Lower lobe of right lung (tissue), 2 donors: ENCODE measurements at regions not wholly inside any gene's neighbourhood (a gene's known extent, or its start where the extent isn't known, plus 50 kb on each side); places are given as distances from the start of the nearest gene placed in this dataset.

ENCODE experiments used
- ATAC-seq, 2 donors: fragments of 200-7000 bp; cut with Tn5 transposase; one replicate each; pipeline ENCODE4 v1.9.1; 2020 to 2022; ENCODE audit warnings: mild to moderate bottlenecking in 2 of 2, moderate library complexity in 2 of 2
- DNase-seq: peaks from one replicate; pipeline ENCODE4 v3.0.0-alpha.2; 2020
- H3K27ac ChIP-seq: fragments of 200-600 bp; one replicate; pipeline ENCODE4 v1.8.0; 2022
- H3K27me3 ChIP-seq: fragments of 200-600 bp; one replicate; pipeline ENCODE4 v1.8.0; 2022; ENCODE audit warnings: low read depth
- H3K36me3 ChIP-seq: fragments of 200-600 bp; one replicate; pipeline ENCODE4 v1.8.0; 2022; ENCODE audit warnings: mild to moderate bottlenecking
- H3K4me1 ChIP-seq: fragments of 200-600 bp; one replicate; pipeline ENCODE4 v1.8.0; 2022
- H3K4me3 ChIP-seq: fragments of 200-600 bp; one replicate; pipeline ENCODE4 v1.8.0; 2022; ENCODE audit warnings: mild to moderate bottlenecking
- H3K9me3 ChIP-seq: fragments of 200-600 bp; one replicate; pipeline ENCODE4 v1.8.0; 2022
- CTCF ChIP-seq: fragments of 200-600 bp; IDR thresholded peaks from one replicate; pipeline ENCODE4 v1.8.0; 2022; ENCODE audit warnings: antibody characterized with exemption, mild to moderate bottlenecking
- intact Hi-C: fragments of 100-400 bp; cut with DNase I; formaldehyde crosslinking; loops from one replicate; pipeline ENCODE4 v1.11.0; 2022
- donor health status: DM: no; HTN: yes; CAD: no; lungs with severe emphysema.

GRCh38 chr22:48371391-48371790, 1456.3 kb downstream of the BRD1 start:
- intact Hi-C loops, result no loop called here
- Histone ChIP-seq H3K27ac (no peak overlapping the region), H3K4me1 (peaks cover 15% of the 10 kb centered on the region), H3K36me3 (no peaks in the 10 kb centered on the region), H3K27me3 (peaks cover 4% of the 10 kb centered on the region), H3K9me3 (no peaks in the 10 kb centered on the region), H3K4me3 (no peak overlapping the region)
- no peak for TF ChIP-seq CTCF
- no peak for ATAC-seq
- DNase-seq, result no peak

- TF ChIP-seq CTCF, result no peak
- Histone ChIP-seq H3K36me3 (no peaks in the 10 kb centered on the region), H3K9me3 (no peaks in the 10 kb centered on the region), H3K4me1 (peaks cover 15% of the 10 kb centered on the region), H3K27ac (no peak overlapping the region), H3K27me3 (peaks cover 4% of the 10 kb centered on the region), H3K4me3 (no peak overlapping the region)
- intact Hi-C loops, result no loop called here
- ATAC-seq (no peak), DNase-seq (no peak)
Measured at GRCh38 chr22:48370508-48371325, 1457.0 kb downstream of the BRD1 start.

- Histone ChIP-seq H3K36me3 (no peaks in the 10 kb centered on the region), H3K4me3 (no peak overlapping the region), H3K9me3 (no peaks in the 10 kb centered on the region), H3K27ac (no peak overlapping the region), H3K4me1 (peaks cover 15% of the 10 kb centered on the region), H3K27me3 (peaks cover 4% of the 10 kb centered on the region)
- TF ChIP-seq CTCF, result no peak
- ATAC-seq, result peak; percentile 78 to 85
- intact Hi-C loops, result no loop called here
- DNase-seq, result no peak
Measured at GRCh38 chr22:48369789-48370507, 1457.7 kb downstream of the BRD1 start.

GRCh38 chr22:48368975-48369525, 1458.6 kb downstream of the BRD1 start:
- DNase-seq (no peak), ATAC-seq (no peak)
- Histone ChIP-seq H3K4me3 (no peak overlapping the region), H3K9me3 (no peaks in the 10 kb centered on the region), H3K27ac (no peak overlapping the region), H3K27me3 (peaks cover 4% of the 10 kb centered on the region), H3K4me1 (peaks cover 15% of the 10 kb centered on the region), H3K36me3 (no peaks in the 10 kb centered on the region)
- TF ChIP-seq CTCF, result no peak
- intact Hi-C loops, result no loop called here

- no peak for DNase-seq
- ATAC-seq, result no peak
- Histone ChIP-seq H3K27ac (no peak overlapping the region), H3K27me3 (no peaks in the 10 kb centered on the region), H3K4me3 (no peak overlapping the region), H3K9me3 (no peaks in the 10 kb centered on the region), H3K4me1 (peaks cover 15% of the 10 kb centered on the region), H3K36me3 (no peaks in the 10 kb centered on the region)
- no peak for TF ChIP-seq CTCF
- intact Hi-C loops, result no loop called here
Measured at GRCh38 chr22:48367731-48368130, 1459.9 kb downstream of the BRD1 start.
